GM23338 (cell line): ENCODE measurements at regions not wholly inside any gene's neighbourhood (a gene's known extent, or its start where the extent isn't known, plus 50 kb on each side); places are given as distances from the start of the nearest gene placed in this dataset.

ENCODE experiments used
- ATAC-seq: fragments of 200-7000 bp; cut with Tn5 transposase; 3 replicates; pipeline ENCODE4 v1.9.1; 2020
- DNase-seq: peaks from one replicate; pipeline ENCODE4 v3.0.0-alpha.2; 2015; ENCODE audit warnings: low spot score
- H2AFZ ChIP-seq: fragments of 200-600 bp; sonication (generic); 2 replicates; pipeline ENCODE4 v1.8.0; 2016; ENCODE audit warnings: antibody characterized with exemption, mild to moderate bottlenecking, moderate library complexity
- H3F3A ChIP-seq: fragments of 200-600 bp; sonication (generic); replicated peaks from 2 replicates; pipeline ENCODE4 v1.8.0; 2017; ENCODE audit warnings: antibody characterized with exemption, mixed run types, low read depth
- H3K27ac ChIP-seq: fragments of 200-600 bp; sonication (generic); 2 replicates; pipeline ENCODE4 v1.6.1; 2016; ENCODE audit warnings: low read depth
- H3K27me3 ChIP-seq: fragments of 200-600 bp; sonication (generic); 2 replicates; pipeline ENCODE4 v1.8.0; 2016; ENCODE audit warnings: mild to moderate bottlenecking, mixed run types, moderate library complexity; ENCODE audit not compliant: insufficient read depth
- H3K36me3 ChIP-seq: fragments of 200-600 bp; sonication (generic); 2 replicates; pipeline ENCODE4 v1.8.0; 2016; ENCODE audit warnings: mild to moderate bottlenecking; ENCODE audit not compliant: insufficient read depth
- H3K4me1 ChIP-seq: fragments of 200-600 bp; sonication (generic); 2 replicates; pipeline ENCODE4 v1.8.0; 2016; ENCODE audit warnings: mild to moderate bottlenecking, moderate library complexity; ENCODE audit not compliant: insufficient read depth
- H3K4me2 ChIP-seq: fragments of 200-600 bp; sonication (generic); 2 replicates; pipeline ENCODE4 v1.7.1; 2017; ENCODE audit warnings: mixed run types
- H3K4me3 ChIP-seq: fragments of 200-600 bp; sonication (generic); 2 replicates; pipeline ENCODE4 v1.6.1; 2016; ENCODE audit warnings: mixed run types
- H3K79me2 ChIP-seq: fragments of 200-600 bp; sonication (generic); replicated peaks from 2 replicates; pipeline ENCODE4 v1.8.0; 2017; ENCODE audit warnings: mild to moderate bottlenecking; ENCODE audit not compliant: insufficient read depth
- H3K9me2 ChIP-seq: fragments of 200-600 bp; sonication (generic); 2 replicates; pipeline ENCODE4 v1.8.0; 2017; ENCODE audit not compliant: insufficient read depth
- H4K20me1 ChIP-seq: fragments of 200-600 bp; sonication (generic); replicated peaks from 2 replicates; pipeline ENCODE4 v1.8.0; 2017; ENCODE audit warnings: mild to moderate bottlenecking; ENCODE audit not compliant: insufficient read depth
- H3K27ac Mint-ChIP-seq: 2 replicates; pipeline ENCODE4 v1.8.0; 2020; ENCODE audit warnings: inconsistent platforms, mild to moderate bottlenecking, moderate library complexity, mixed read lengths
- H3K27me3 Mint-ChIP-seq: 3 replicates; pipeline ENCODE4 v1.8.0; 2022; ENCODE audit warnings: low read depth, mild to moderate bottlenecking, moderate library complexity, mixed read lengths, inconsistent platforms; ENCODE audit not compliant: insufficient read depth, poor library complexity
- H3K36me3 Mint-ChIP-seq: 3 replicates; pipeline ENCODE4 v1.8.0; 2021; ENCODE audit warnings: low read depth, mild to moderate bottlenecking, inconsistent platforms, moderate library complexity, mixed read lengths
- H3K4me1 Mint-ChIP-seq: 3 replicates; pipeline ENCODE4 v1.8.0; 2020; ENCODE audit warnings: mild to moderate bottlenecking, inconsistent platforms, mixed read lengths
- H3K4me3 Mint-ChIP-seq: 3 replicates; pipeline ENCODE4 v1.8.0; 2021; ENCODE audit warnings: moderate library complexity, mild to moderate bottlenecking, inconsistent platforms, mixed read lengths
- H3K9me3 Mint-ChIP-seq: 3 replicates; pipeline ENCODE4 v1.8.0; 2020; ENCODE audit warnings: moderate library complexity, mild to moderate bottlenecking, inconsistent platforms, mixed read lengths
- CREB1 ChIP-seq: fragments of 250-450 bp; sonication (Bioruptor Pico); IDR thresholded peaks from 2 replicates; pipeline ENCODE4 v1.5.0; 2020; ENCODE audit warnings: low read depth, mild to moderate bottlenecking, moderate library complexity
- CTCF ChIP-seq, 2 experiments: fragments of 200-600 bp in 1 of 2; sonication (generic) in 1 of 2; conservative IDR thresholded peaks; 2 replicates each; pipeline versions ENCODE4 v1.5.1 to v1.6.1; 2016 to 2017; ENCODE audit warnings: antibody characterized with exemption in 2 of 2, low read depth in 2 of 2, mild to moderate bottlenecking in 2 of 2, moderate library complexity in 1 of 2
- ETS1 ChIP-seq: IDR thresholded peaks from 2 replicates; pipeline ENCODE4 v1.6.1; 2016; ENCODE audit warnings: antibody characterized with exemption
- EZH2 ChIP-seq: fragments of 200-600 bp; sonication (generic); IDR thresholded peaks from one replicate; pipeline ENCODE4 v1.8.0; 2017; ENCODE audit warnings: antibody characterized with exemption, mild to moderate bottlenecking, low read depth; ENCODE audit not compliant: unreplicated experiment
- EZH2phosphoT487 ChIP-seq: fragments of 200-600 bp; sonication (generic); IDR thresholded peaks from one replicate; pipeline ENCODE4 v1.8.1; 2018; ENCODE audit warnings: antibody characterized with exemption; ENCODE audit not compliant: unreplicated experiment
- JUNB ChIP-seq: IDR thresholded peaks from one replicate; pipeline ENCODE4 v1.6.1; 2016; ENCODE audit warnings: antibody characterized with exemption; ENCODE audit not compliant: unreplicated experiment
- NANOG ChIP-seq: IDR thresholded peaks from 2 replicates; pipeline ENCODE4 v1.6.1; 2016; ENCODE audit warnings: antibody characterized with exemption, borderline replicate concordance
- POLR2AphosphoS5 ChIP-seq: IDR thresholded peaks from 2 replicates; pipeline ENCODE4 v1.6.1; 2016; ENCODE audit warnings: antibody characterized with exemption, low read depth
- REST ChIP-seq: IDR thresholded peaks from one replicate; pipeline ENCODE4 v1.6.1; 2018; ENCODE audit warnings: antibody characterized with exemption; ENCODE audit not compliant: unreplicated experiment
- STAT1 ChIP-seq: IDR thresholded peaks from one replicate; pipeline ENCODE4 v1.6.1; 2016; ENCODE audit warnings: antibody characterized with exemption; ENCODE audit not compliant: unreplicated experiment
- ZNF114 ChIP-seq: fragments of 250-450 bp; sonication (Bioruptor Pico); IDR thresholded peaks from 2 replicates; pipeline ENCODE4 v1.5.0; 2020; ENCODE audit warnings: mild to moderate bottlenecking, moderate library complexity
- ZNF331 ChIP-seq: fragments of 250-450 bp; sonication (Bioruptor Pico); IDR thresholded peaks from 2 replicates; pipeline ENCODE4 v1.5.0; 2020; ENCODE audit warnings: low read depth, mild to moderate bottlenecking, moderate library complexity

- H3K9me3 Mint-ChIP-seq, result no peaks in the 10 kb centered on the region
- no peaks in the 10 kb centered on the region for H3K9me2 ChIP-seq
- no peak overlapping the region for H3K4me3 Mint-ChIP-seq
- no peak overlapping the region for H3K4me3 ChIP-seq
- peaks cover 12% of the 10 kb centered on the region for H3K4me1 Mint-ChIP-seq
- H4K20me1 ChIP-seq, result no peaks in the 10 kb centered on the region
- DNase-seq (no peak), ATAC-seq (peak; percentile 49; the same call in 2 of the 3 replicates)
- no peaks in the 10 kb centered on the region for H3K36me3 ChIP-seq
- no peaks in the 10 kb centered on the region for H3K27me3 Mint-ChIP-seq
- 0 out of 2 replicates have a peak overlapping the region, but pooled peaks have one; percentile 26 for H3K27ac ChIP-seq
- no peak overlapping the region for H3K4me2 ChIP-seq
- H3K27me3 ChIP-seq, result no peaks in the 10 kb centered on the region
- no peaks in the 10 kb centered on the region for H3K79me2 ChIP-seq
- H2AFZ ChIP-seq, result peak overlapping the region; percentile 89; the same call in 1 of the 2 replicates
- no peaks in the 10 kb centered on the region for H3F3A ChIP-seq
- no peaks in the 10 kb centered on the region for H3K36me3 Mint-ChIP-seq
- no peak for TF ChIP-seq ZNF331 (CRISPR knock-in tag)
- no peak for TF ChIP-seq STAT1
- no peak overlapping the region; the same call in 1 of the 2 replicates for H3K27ac Mint-ChIP-seq
- H3K4me1 ChIP-seq, result peaks cover 14% of the 10 kb centered on the region
Measured at GRCh38 chr18:68498185-68498584, 216.7 kb downstream of the TMX3 start.

DNA sequence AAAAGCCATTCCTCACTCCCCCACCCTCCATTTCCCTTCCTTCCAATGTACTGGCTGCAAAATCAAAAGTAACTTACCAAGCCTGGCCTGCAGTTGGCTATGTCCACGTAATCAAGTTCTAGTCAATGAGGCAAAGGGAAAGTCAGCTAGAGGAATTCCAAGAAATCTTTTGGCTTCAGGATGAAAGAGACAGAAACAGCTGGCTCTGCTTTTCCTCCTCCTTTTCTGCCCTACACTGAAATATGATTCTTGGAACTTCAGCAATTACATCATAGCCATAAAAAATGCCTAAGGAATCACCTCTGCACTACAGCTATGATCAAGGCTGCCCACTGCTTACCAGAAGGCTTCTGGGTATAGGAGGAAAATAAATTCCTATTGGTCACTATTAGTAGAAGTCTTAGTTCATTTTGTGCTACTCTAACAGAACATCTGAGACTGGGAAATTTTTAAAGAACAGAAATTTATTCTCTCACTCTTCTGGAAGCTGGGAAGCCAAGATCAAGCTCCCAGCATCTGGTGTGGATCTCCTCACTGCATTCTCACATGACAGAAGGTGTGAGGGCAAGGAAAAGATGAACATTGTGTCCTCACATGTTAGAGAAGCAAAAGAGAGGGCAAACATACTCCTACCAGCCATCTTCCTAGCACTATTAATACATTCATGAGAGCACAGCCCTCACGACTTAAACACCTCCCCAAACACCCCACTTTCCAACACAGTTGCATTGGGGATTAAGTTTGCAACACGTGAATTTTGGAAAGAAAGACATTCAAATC lies 219.9 kb downstream of the TMX3 start:
- peak; percentile 44 for DNase-seq
- no peaks in the 10 kb centered on the region for H3K27me3 Mint-ChIP-seq
- H3K4me3 Mint-ChIP-seq, result no peak overlapping the region
- Histone ChIP-seq H3K27me3 (no peaks in the 10 kb centered on the region), H3K36me3 (no peaks in the 10 kb centered on the region), H3K4me2 (no peak overlapping the region), H3K27ac (no peak overlapping the region), H4K20me1 (no peaks in the 10 kb centered on the region), H3K79me2 (no peaks in the 10 kb centered on the region), H3K4me3 (no peak overlapping the region), H2AFZ (peak overlapping the region; percentile 63; the same call in 1 of the 2 replicates), H3K9me2 (0 out of 2 replicates have a peak, but pooled peaks cover 3% of the 10 kb centered on the region), H3K4me1 (peaks cover 20% of the 10 kb centered on the region), H3F3A (no peaks in the 10 kb centered on the region)
- peaks cover 17% of the 10 kb centered on the region for H3K4me1 Mint-ChIP-seq
- H3K36me3 Mint-ChIP-seq, result no peaks in the 10 kb centered on the region
- no peaks in the 10 kb centered on the region for H3K9me3 Mint-ChIP-seq
- ATAC-seq, result 0 out of 3 replicates have a peak, but pooled peaks have one; percentile 26
- H3K27ac Mint-ChIP-seq, result no peak overlapping the region
- TF ChIP-seq NANOG (no peak), ZNF114 (CRISPR knock-in tag) (no peak), ETS1 (no peak), POLR2AphosphoS5 (no peak), EZH2 (no peak), EZH2phosphoT487 (no peak), STAT1 (no peak), JUNB (no peak), CTCF (conservative IDR thresholded peaks at IDR 0.05; ENCODE audit: low read depth in 2 of 2) (no peak), ZNF331 (CRISPR knock-in tag) (no peak), CREB1 (CRISPR knock-in tag) (no peak), REST (no peak)
